ENCODE measurements at regions not wholly inside any gene's neighbourhood (a gene's known extent, or its start where the extent isn't known, plus 50 kb on each side); places are given as distances from the start of the nearest gene placed in this dataset.
A peak's percentile ranks its signal among the peaks of the same experiment; 100 is the strongest.

DNA sequence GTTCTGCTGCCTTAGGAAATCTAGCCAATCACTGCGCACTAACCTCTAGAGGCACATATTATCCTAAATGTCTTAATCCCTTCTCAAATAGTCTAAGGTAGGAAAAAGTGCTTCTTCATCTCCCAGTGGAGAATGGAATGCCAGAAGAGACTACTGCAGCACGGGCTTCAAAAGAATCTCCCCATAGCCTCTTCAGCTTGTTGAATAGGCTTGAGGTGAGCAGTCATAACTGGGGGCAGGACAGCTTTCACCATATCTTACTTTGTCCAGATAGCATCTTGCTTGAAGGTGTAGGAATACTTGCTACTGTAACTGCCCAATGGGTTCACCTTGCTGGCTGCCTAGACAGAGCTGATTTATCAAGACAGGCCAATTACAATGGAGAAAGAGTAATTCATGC is 88.8 kb downstream of the MBL2 start:
- no peak for DNase-seq
- Histone ChIP-seq H3K9ac (ENCODE audit: insufficient read depth in 1 of 2, low read length in 2 of 2) (no peak overlapping the region), H3K36me3 (ENCODE audit: control insufficient read depth in 4 of 4, insufficient read depth in 4 of 4, low read length in 4 of 4) (no peaks in the 10 kb centered on the region), H3K27me3 (ENCODE audit: control insufficient read depth in 3 of 3, insufficient read depth in 3 of 3, low read length in 2 of 3) (no peaks in the 10 kb centered on the region), H3K27ac (ENCODE audit: low read depth in 1 of 2, low read length in 1 of 2) (no peak overlapping the region), H3K4me3 (no peak overlapping the region), H3K9me3 (ENCODE audit: control insufficient read depth in 4 of 4, insufficient read depth in 3 of 4, low read length in 3 of 4) (no peaks in the 10 kb centered on the region), H3K4me1 (ENCODE audit: control insufficient read depth in 5 of 5, insufficient read depth in 5 of 5, low read length in 5 of 5) (peaks cover 0 to 8% (median 3%) of the 10 kb centered on the region in 5 donors)
- TF ChIP-seq, protein P1, sequence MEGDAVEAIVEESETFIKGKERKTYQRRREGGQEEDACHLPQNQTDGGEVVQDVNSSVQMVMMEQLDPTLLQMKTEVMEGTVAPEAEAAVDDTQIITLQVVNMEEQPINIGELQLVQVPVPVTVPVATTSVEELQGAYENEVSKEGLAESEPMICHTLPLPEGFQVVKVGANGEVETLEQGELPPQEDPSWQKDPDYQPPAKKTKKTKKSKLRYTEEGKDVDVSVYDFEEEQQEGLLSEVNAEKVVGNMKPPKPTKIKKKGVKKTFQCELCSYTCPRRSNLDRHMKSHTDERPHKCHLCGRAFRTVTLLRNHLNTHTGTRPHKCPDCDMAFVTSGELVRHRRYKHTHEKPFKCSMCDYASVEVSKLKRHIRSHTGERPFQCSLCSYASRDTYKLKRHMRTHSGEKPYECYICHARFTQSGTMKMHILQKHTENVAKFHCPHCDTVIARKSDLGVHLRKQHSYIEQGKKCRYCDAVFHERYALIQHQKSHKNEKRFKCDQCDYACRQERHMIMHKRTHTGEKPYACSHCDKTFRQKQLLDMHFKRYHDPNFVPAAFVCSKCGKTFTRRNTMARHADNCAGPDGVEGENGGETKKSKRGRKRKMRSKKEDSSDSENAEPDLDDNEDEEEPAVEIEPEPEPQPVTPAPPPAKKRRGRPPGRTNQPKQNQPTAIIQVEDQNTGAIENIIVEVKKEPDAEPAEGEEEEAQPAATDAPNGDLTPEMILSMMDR (IDR thresholded peaks at IDR 0.05; ENCODE audit: control extremely low read depth, extremely low read depth): no peak
- ATAC-seq (ENCODE audit: insufficient read depth, low FRiP score): no peak
- 87 to 95% methylated on average over 2 of the region's 2 CpGs for WGBS, 2 donors

GRCh38 chr10:52688899-52689298 is 83.7 kb downstream of the MBL2 start:
- no peak overlapping the region for H3K27ac ChIP-seq (ENCODE audit: low read depth in 1 of 2, low read length in 1 of 2)
- no peak overlapping the region for H3K4me3 ChIP-seq
- WGBS, 2 donors: 90 to 91% methylated on average over 6 of the region's 6 CpGs
- H3K4me1 ChIP-seq (ENCODE audit: control insufficient read depth in 5 of 5, insufficient read depth in 5 of 5, low read length in 5 of 5): no peaks in the 10 kb centered on the region
- peaks cover 0 to 3% (median 1%) of the 10 kb centered on the region in 4 donors for H3K9me3 ChIP-seq (ENCODE audit: control insufficient read depth in 4 of 4, insufficient read depth in 3 of 4, low read length in 3 of 4)
- TF ChIP-seq, protein P1 (IDR thresholded peaks at IDR 0.05; ENCODE audit: control extremely low read depth, extremely low read depth): no peak
- ATAC-seq (ENCODE audit: insufficient read depth, low FRiP score): no peak
- DNase-seq: no peak
- H3K9ac ChIP-seq (ENCODE audit: insufficient read depth in 1 of 2, low read length in 2 of 2): no peak overlapping the region
- no peaks in the 10 kb centered on the region for H3K27me3 ChIP-seq (ENCODE audit: control insufficient read depth in 3 of 3, insufficient read depth in 3 of 3, low read length in 2 of 3)
- H3K36me3 ChIP-seq (ENCODE audit: control insufficient read depth in 4 of 4, insufficient read depth in 4 of 4, low read length in 4 of 4): no peaks in the 10 kb centered on the region

- DNase-seq: no peak
- ATAC-seq (ENCODE audit: insufficient read depth, low FRiP score): no peak
- WGBS, 2 donors: 95 to 97% methylated on average over 6 of the region's 6 CpGs
- no peak overlapping the region for H3K9ac ChIP-seq (ENCODE audit: insufficient read depth in 1 of 2, low read length in 2 of 2)
- no peaks in the 10 kb centered on the region for H3K4me1 ChIP-seq (ENCODE audit: control insufficient read depth in 5 of 5, insufficient read depth in 5 of 5, low read length in 5 of 5)
- peaks cover 0 to 3% (median under 1%) of the 10 kb centered on the region in 4 donors for H3K9me3 ChIP-seq (ENCODE audit: control insufficient read depth in 4 of 4, insufficient read depth in 3 of 4, low read length in 3 of 4)
- TF ChIP-seq, protein P1 (IDR thresholded peaks at IDR 0.05; ENCODE audit: control extremely low read depth, extremely low read depth): no peak
- H3K4me3 ChIP-seq: no peak overlapping the region
- H3K27me3 ChIP-seq (ENCODE audit: control insufficient read depth in 3 of 3, insufficient read depth in 3 of 3, low read length in 2 of 3): no peaks in the 10 kb centered on the region
- H3K27ac ChIP-seq (ENCODE audit: low read depth in 1 of 2, low read length in 1 of 2): no peak overlapping the region
- no peaks in the 10 kb centered on the region for H3K36me3 ChIP-seq (ENCODE audit: control insufficient read depth in 4 of 4, insufficient read depth in 4 of 4, low read length in 4 of 4)
These were observed 76.4 kb downstream of the MBL2 start for GRCh38 chr10:52696232-52696631.

- TF ChIP-seq, protein P1 (IDR thresholded peaks at IDR 0.05; ENCODE audit: control extremely low read depth, extremely low read depth): no peak
- 54 to 62% methylated on average over 2 of the region's 2 CpGs for WGBS, 2 donors
- Histone ChIP-seq H3K9ac (ENCODE audit: insufficient read depth in 1 of 2, low read length in 2 of 2) (no peak overlapping the region), H3K9me3 (ENCODE audit: control insufficient read depth in 4 of 4, insufficient read depth in 3 of 4, low read length in 3 of 4) (no peaks in the 10 kb centered on the region), H3K27me3 (ENCODE audit: control insufficient read depth in 3 of 3, insufficient read depth in 3 of 3, low read length in 2 of 3) (no peaks in the 10 kb centered on the region), H3K27ac (ENCODE audit: low read depth in 1 of 2, low read length in 1 of 2) (no peak overlapping the region), H3K4me1 (ENCODE audit: control insufficient read depth in 5 of 5, insufficient read depth in 5 of 5, low read length in 5 of 5) (no peaks in the 10 kb centered on the region), H3K4me3 (no peak overlapping the region), H3K36me3 (ENCODE audit: control insufficient read depth in 4 of 4, insufficient read depth in 4 of 4, low read length in 4 of 4) (no peaks in the 10 kb centered on the region)
- ATAC-seq (ENCODE audit: insufficient read depth, low FRiP score): no peak
- DNase-seq: peak; percentile 33 to 53 (median 50)
These were observed 70.9 kb downstream of the MBL2 start for GRCh38 chr10:52701647-52702046.

Data from lung (tissue), 11 donors.